ENCODE measurements at regions not wholly inside any gene's neighbourhood (a gene's known extent, or its start where the extent isn't known, plus 50 kb on each side); places are given as distances from the start of the nearest gene placed in this dataset.

DNA sequence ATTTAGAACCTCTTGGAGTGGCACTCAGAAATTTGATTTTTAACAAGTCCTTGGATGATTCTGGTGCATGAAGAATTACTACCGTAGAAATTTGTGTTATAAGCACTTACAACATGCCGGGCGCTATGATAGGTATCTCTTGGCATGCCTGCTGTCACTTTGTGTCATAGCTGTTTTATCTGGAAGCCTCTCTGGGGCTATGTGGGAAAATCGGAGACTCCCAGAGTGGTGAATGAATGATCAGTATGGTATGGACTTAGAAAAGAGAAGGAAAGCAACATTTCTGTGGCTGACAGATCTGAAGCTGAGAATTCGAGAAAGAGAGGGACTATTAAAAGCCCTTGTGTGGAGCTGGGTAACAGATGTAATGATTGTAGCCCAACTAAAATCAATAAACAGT lies 177.4 kb upstream of the MAMLD1 start:
- Histone ChIP-seq H3K4me3 (ENCODE audit: low read depth, low read length) (no peak overlapping the region), H3K9me3 (no peaks in the 10 kb centered on the region)

DNA sequence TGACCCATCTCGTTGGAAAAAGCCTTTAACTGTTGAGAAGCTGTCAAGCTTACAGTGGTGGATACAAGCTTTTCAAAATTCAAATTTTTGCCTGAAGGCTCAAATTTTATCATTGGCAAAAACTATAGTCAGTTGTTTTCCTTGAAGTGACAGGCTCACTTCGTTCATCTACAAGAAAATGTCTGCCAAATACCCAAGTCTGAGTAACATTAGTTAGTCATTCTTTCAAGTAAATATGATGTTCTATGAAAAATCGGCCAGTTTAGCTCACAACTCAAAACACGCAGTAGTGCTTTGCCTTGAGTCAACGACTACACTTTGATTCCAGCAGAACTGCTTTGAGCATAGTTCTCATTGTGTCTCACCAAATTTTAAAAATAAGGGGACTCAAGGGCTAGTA lies 170.3 kb upstream of the MAMLD1 start:
- Histone ChIP-seq H3K4me3 (ENCODE audit: low read depth, low read length) (no peak overlapping the region), H3K9me3 (no peaks in the 10 kb centered on the region), H3K4me1 (no peaks in the 10 kb centered on the region), H3K27me3 (no peaks in the 10 kb centered on the region), H3K36me3 (no peaks in the 10 kb centered on the region)
- TF ChIP-seq, protein P1, sequence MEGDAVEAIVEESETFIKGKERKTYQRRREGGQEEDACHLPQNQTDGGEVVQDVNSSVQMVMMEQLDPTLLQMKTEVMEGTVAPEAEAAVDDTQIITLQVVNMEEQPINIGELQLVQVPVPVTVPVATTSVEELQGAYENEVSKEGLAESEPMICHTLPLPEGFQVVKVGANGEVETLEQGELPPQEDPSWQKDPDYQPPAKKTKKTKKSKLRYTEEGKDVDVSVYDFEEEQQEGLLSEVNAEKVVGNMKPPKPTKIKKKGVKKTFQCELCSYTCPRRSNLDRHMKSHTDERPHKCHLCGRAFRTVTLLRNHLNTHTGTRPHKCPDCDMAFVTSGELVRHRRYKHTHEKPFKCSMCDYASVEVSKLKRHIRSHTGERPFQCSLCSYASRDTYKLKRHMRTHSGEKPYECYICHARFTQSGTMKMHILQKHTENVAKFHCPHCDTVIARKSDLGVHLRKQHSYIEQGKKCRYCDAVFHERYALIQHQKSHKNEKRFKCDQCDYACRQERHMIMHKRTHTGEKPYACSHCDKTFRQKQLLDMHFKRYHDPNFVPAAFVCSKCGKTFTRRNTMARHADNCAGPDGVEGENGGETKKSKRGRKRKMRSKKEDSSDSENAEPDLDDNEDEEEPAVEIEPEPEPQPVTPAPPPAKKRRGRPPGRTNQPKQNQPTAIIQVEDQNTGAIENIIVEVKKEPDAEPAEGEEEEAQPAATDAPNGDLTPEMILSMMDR (IDR thresholded peaks at IDR 0.05; ENCODE audit: low read depth, low read length): no peak
- DNase-seq: no peak

More for the DNA sequence above, 177.4 kb upstream of the MAMLD1 start:
- H3K36me3 ChIP-seq: no peaks in the 10 kb centered on the region
- no peak for DNase-seq
- TF ChIP-seq, protein P1 (IDR thresholded peaks at IDR 0.05; ENCODE audit: low read depth, low read length): no peak
- H3K4me1 ChIP-seq: no peaks in the 10 kb centered on the region
- no peaks in the 10 kb centered on the region for H3K27me3 ChIP-seq

DNA sequence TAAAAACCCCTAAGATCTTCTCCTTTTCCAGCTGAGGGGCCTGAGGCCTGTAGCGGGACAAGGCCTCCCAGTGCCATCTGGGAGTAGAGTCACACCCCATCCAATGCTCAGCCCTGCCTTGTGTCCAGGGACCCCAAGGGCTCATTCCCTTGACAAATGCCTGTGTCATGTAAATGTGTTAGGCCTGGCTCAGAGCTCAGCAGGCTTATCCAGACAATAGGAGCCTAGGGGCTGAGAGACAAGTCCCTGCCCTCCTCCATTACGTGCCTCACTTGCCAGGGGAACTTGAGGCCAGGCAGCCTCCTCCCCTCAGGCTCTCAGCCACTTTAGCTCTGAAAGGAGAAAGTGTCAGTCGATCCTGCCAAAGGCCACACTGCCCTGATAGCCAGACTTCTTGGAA lies 166.8 kb upstream of the MAMLD1 start:
- no peak for DNase-seq
- no peak overlapping the region for H3K4me3 ChIP-seq (ENCODE audit: low read depth, low read length)
- H3K36me3 ChIP-seq: no peaks in the 10 kb centered on the region
- H3K27me3 ChIP-seq: no peaks in the 10 kb centered on the region
- no peaks in the 10 kb centered on the region for H3K9me3 ChIP-seq
- H3K4me1 ChIP-seq: no peaks in the 10 kb centered on the region
- TF ChIP-seq, protein P1 (IDR thresholded peaks at IDR 0.05; ENCODE audit: low read depth, low read length): no peak

DNA sequence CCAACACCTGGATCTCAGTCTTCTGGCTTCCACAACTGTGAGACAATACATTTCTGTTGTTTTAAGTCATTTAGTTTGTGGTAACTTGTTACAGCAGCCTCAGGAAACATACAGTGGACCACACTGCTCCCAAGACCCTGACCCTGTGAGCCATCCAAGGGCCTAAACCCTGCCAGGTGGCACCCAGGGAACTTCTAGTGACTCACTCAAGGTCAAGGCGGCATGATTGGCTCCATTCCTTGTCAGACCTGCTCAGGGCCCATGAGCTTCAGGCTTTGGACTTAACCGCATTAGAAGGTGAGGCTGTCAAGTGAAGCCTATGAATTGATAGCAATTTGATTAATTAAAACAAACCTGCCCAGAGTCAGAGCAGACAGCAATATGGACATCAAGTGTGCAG lies 165.7 kb upstream of the MAMLD1 start:
- H3K36me3 ChIP-seq: no peaks in the 10 kb centered on the region
- TF ChIP-seq, protein P1 (IDR thresholded peaks at IDR 0.05; ENCODE audit: low read depth, low read length): no peak
- no peak for DNase-seq

DNA sequence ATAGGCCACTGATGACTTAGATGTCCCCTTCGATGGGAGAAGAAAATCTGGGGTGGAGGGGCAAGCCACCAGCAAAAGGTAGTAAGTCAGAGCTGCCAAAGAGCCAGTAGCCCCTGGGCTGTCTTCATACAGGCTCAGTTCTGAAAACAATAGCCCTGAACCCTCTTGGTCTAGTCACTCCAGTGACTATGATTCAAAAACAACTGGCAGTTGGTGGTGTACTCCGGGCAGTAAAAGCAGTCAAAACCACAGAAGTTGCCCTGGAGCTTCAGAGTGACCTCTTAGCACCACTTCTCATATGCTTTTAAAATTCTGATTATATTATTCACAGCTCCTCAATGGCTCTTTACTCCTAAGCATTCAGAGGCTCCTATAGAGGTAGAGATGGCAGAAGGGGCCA lies 164.3 kb upstream of the MAMLD1 start:
- Histone ChIP-seq H3K4me3 (ENCODE audit: low read depth, low read length) (no peak overlapping the region), H3K36me3 (no peaks in the 10 kb centered on the region), H3K27me3 (no peaks in the 10 kb centered on the region), H3K4me1 (no peaks in the 10 kb centered on the region), H3K9me3 (no peaks in the 10 kb centered on the region)
- DNase-seq: no peak
- TF ChIP-seq, protein P1 (IDR thresholded peaks at IDR 0.05; ENCODE audit: low read depth, low read length): no peak

More for the DNA sequence above, 165.7 kb upstream of the MAMLD1 start:
- H3K27me3 ChIP-seq: no peaks in the 10 kb centered on the region
- H3K4me1 ChIP-seq: no peaks in the 10 kb centered on the region
- no peaks in the 10 kb centered on the region for H3K9me3 ChIP-seq
- no peak overlapping the region for H3K4me3 ChIP-seq (ENCODE audit: low read depth, low read length)

DNA sequence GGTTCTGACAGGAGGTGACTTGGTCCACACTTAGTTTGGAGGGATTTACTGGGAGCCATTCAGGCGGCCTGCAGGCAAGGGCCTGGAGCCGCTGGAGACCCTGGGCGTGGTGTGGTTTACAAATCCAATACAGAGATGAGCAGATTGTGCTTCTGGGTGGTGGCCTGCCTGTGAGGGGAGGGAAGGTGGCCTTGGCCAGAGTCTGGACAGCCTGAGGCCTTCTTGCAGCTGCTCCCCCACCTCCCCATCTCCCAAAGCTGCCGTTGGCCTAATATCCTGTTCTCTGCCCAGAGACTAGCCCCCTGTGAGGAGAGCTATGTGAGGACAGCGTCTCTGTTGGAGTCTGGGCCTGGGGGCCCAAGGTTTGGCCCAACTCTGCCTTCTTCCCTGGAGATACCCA lies 163.9 kb upstream of the MAMLD1 start:
- TF ChIP-seq, protein P1 (IDR thresholded peaks at IDR 0.05; ENCODE audit: low read depth, low read length): no peak
- no peak for DNase-seq
- no peaks in the 10 kb centered on the region for H3K4me1 ChIP-seq
- H3K9me3 ChIP-seq: no peaks in the 10 kb centered on the region
- no peaks in the 10 kb centered on the region for H3K36me3 ChIP-seq
- no peaks in the 10 kb centered on the region for H3K27me3 ChIP-seq
- H3K4me3 ChIP-seq (ENCODE audit: low read depth, low read length): no peak overlapping the region
